GM19467 (cell line): ENCODE measurements at regions not wholly inside any gene's neighbourhood (a gene's known extent, or its start where the extent isn't known, plus 50 kb on each side); places are given as distances from the start of the nearest gene placed in this dataset.

Experiments
- ATAC-seq: cut with Tn5 transposase; IDR thresholded peaks from one replicate; pipeline ENCODE4 v1.9.1; 2021; ENCODE audit warnings: mild to moderate bottlenecking, moderate library complexity; ENCODE audit not compliant: unreplicated experiment

GRCh38 chr4:36492590-36492989 is 211.2 kb downstream of the DTHD1 start:
- ATAC-seq: no peak

GRCh38 chr4:36493251-36493650 is 211.8 kb downstream of the DTHD1 start:
- no peak for ATAC-seq

DNA sequence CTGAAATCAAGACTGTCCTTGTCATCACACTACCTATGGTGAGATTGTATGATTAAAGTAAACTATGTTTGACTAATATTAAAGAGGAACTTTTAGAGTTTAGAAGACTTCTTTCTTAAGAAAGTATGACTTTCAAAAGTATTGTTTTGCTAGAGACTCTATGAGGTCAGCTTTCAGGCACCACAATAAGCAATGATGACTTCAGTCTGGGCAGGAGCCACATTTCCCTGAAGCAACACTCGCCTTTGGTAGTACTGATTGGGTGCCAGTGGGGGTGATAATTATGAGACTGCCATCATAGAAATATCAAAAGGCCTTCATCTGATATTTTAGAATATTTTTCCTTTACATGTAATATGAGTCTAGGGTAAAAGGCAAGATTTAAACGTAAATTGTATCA is 212.6 kb downstream of the DTHD1 start:
- no peak for ATAC-seq

GRCh38 chr4:36494747-36495146 is 213.3 kb downstream of the DTHD1 start:
- ATAC-seq: no peak

DNA sequence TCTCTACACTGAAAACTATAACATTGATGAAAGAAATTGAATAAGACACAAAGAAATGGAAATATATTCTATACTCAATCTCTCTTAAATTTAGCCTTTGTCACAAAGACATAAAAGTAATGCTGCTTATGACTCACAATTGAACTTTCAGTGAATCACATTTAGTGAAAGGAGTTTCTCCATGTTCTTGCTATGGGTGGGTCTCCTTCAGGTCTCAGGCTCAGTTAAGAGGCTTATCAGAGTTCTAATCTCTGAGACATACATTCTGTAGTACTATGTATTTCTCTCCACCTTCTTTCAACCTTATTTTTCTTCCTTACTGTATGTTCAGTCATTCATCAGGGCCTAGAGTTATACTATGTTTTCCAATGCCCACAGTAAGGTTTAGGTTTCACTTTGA is 220.9 kb downstream of the DTHD1 start:
- ATAC-seq: no peak

- no peak for ATAC-seq
Observed at GRCh38 chr4:36508394-36508793, 227.0 kb downstream of the DTHD1 start.

DNA sequence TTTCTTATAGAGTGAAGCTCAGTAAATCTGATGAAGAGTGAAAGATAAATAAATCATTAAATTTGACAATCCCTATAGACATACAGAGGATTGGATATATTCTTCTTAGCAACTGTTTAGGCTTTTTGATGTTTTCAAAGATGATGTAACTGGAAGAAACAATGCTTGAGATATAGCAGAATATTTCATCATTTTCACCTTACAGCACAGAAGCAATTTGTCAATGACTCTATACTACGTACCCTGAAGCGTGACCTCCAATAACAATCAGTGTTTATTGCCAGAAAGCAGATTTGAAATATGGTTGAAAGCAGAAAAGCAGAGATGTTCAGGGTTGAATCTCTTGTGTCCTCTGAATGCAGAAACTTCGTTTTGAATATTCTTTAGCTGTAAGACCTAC is 228.4 kb downstream of the DTHD1 start:
- ATAC-seq: no peak

- no peak for ATAC-seq
Observed at GRCh38 chr4:36511785-36512184, 230.4 kb downstream of the DTHD1 start.

DNA sequence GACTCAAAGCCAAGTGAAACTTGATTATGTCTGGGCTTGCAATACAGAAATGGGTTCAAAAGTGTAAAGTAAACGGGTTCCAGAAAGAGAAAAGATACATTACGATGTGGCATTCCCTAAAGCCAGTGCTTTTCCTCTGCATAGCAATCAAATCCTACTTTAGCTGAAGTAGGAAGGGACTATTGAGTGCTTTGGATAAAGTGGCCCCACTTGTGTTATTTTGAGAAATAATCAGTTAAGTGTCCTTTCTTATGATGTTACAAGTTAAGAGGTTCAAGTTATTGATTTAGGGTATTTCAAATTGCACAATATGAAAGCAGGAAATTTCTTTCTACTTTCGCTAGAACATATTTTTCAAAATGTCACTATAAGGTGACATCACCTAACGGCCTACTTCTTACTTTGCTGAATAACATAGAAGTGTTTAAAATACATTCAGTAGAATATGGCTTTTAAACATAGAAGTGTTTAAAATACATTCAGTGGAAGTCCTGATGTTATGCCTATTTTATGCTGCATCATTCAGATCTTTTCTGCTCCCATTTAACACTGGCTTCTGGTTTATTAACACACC is 235.2 kb downstream of the DTHD1 start:
- ATAC-seq: no peak

- ATAC-seq: no peak
Observed at GRCh38 chr4:36523182-36523581, 241.8 kb downstream of the DTHD1 start.

DNA sequence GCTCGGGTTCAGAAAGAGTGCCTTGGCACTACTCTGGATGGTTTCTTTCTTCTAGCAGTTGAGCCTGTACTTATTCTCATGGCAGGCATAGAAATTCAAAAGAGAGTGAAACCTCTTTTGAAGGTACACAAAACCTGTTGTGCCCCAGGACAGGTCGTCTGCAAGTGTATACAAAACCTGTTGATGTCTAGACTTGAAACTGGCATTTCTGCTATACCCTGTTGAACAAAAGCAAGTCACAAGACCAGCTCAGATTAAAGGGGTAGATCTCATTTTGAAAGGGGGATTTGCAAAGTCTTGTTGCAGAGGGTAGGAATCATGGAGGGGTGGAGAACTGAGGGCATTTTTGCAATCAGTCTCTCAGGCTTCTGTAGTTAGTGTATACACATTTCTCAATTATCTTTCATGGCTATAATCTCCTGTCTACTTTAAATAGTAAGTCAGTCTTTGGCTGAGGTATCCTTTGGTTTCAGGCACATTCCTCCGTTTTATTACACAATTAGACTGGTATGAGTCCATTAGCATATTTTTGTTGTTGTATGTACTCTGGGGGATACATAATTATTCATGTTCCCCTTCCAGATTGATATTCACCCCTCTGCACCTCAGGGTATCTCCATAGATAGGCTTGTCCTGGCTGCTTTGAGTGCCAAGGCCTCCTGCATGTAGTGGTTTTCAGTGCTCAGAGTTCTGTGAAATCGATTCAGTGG is 251.4 kb downstream of the DTHD1 start:
- ATAC-seq: no peak

GRCh38 chr4:36533944-36534343 is 252.5 kb downstream of the DTHD1 start:
- no peak for ATAC-seq

- ATAC-seq: no peak
Observed at GRCh38 chr4:36547383-36547782, 266.0 kb downstream of the DTHD1 start.

DNA sequence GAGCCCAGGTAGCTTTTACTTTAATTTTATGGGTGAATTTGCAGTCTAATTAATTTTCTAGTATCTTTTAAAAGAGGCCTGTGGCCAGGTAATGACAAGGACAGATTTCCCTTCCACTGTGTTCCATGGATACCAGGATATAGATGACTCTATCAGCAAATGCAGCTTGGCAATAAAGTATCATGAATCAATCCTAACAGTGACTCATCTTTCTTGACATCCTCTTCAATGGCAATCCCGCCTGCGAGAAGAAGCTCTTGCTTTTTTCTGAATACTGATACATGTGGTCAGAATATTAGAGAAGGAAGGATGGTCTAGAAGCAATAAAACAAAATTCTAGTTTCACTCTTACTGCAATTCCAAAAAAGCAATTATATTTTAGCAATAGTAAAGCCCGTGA is 267.8 kb downstream of the DTHD1 start:
- ATAC-seq: no peak

DNA sequence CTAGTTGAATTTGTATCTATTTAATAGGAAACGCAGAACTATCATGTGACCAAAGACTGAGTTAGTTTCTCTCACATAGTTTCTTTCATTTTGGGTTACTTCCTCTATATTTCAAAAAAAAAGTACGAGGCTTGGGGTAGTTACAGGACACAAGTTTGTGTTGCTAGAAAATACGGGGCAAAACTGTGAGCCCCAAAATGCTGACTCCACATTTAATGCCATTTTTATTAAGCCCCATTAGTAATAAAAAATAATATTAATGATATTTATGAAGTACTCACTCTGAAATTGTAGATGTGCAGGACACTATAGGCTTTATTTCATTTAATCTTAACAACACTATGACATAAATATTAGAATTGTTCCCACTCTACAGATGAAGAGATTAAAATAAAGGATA is 268.6 kb downstream of the DTHD1 start:
- ATAC-seq: no peak

DNA sequence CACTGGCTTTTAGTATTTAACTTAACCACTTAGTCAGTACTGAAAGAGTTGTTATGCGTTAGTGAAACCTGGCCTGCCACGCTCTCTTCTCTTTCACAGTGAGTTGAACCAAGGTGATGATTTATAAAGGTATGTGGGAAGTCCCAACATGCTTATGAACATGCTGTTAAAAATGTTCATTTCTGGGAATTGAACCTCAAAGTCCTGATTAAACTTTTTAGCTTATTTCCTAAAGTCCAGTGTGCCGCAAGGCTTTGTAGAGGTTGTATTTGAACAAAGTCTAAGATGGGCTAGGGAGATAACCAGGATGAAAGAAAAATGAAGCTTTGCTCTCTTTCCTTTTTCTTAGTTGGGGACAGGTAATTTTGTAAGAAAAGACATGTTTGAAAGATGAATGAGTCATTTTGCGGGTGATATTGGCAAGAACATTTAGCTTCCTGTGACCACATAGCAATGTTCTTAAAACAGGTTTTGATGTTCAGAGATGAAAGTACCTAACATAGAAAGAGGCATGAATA is 270.3 kb downstream of the DTHD1 start:
- ATAC-seq: peak; percentile 81

GRCh38 chr4:36553029-36553428 is 271.6 kb downstream of the DTHD1 start:
- no peak for ATAC-seq

- ATAC-seq: no peak
Observed at GRCh38 chr4:36553453-36553852, 272.0 kb downstream of the DTHD1 start.

DNA sequence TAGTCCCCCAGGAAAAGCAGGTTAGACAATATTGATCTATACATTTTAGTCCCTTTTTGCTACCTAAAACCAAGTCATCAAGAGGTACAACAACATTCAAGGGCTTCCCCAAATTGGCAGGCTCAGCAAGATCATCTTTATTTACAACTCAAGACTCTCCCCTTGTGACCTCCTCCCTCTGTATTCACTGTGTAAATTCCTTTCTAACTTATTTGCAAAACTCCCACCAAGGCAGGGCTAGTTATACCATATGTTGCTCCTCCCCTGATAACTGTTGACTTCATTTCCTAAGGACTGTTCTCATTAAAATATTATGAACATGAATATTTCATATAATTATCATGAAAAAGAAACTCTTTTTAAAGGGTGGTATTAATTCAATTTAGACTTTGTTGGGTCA is 275.6 kb downstream of the DTHD1 start:
- no peak for ATAC-seq

DNA sequence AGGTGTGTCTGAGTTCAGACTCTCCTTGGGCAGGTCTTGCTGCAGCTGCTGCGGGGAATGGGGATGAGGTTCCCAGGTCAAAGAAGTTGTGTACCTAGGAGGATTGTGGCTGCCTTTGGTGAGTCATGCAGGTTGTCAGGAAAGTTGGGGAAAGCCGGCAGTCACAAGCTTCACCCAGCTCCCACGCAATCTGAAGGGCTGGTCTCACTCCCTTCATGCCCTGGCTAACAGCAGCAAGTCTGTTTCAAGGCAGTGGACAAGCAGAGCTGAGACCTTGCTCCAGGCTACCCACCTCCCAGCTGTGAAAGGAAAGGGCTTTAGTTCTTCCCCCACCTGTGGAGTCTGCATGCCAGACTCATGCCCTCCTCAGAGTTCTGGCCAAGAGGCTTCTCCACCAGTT is 287.2 kb downstream of the DTHD1 start:
- no peak for ATAC-seq

DNA sequence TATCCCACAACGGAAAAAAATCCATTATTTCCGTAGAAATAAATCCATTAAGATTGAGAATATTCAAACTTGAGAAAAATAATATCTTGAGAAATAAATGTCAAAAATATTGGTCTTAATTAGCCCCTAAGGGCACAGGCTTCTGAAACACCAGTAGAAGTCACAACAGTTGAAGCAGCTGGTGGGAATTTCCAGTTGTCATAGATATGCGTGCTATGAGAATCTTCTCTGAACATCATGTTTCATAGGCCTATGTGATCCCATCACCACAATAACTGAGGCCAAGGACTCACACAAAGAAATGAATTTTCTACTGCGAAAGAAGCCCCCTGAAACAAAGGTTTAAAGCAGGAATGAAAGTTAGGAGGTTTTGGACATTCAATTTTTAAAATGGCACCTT is 292.0 kb downstream of the DTHD1 start:
- no peak for ATAC-seq

- ATAC-seq: no peak
Observed at GRCh38 chr4:36574816-36575215, 293.4 kb downstream of the DTHD1 start.

- ATAC-seq: no peak
Observed at GRCh38 chr4:36582198-36582597, 300.8 kb downstream of the DTHD1 start.
